K562 (cell line): ENCODE measurements at regions not wholly inside any gene's neighbourhood (a gene's known extent, or its start where the extent isn't known, plus 50 kb on each side); places are given as distances from the start of the nearest gene placed in this dataset.
"Not testable (repeated sequence)": the region's sequence is repeated elsewhere in the genome, so short reads cannot be mapped to it uniquely, and the experiment has no call there.

Source experiments
- ATAC-seq: fragments of 200-7000 bp; cut with Tn5 transposase; 3 replicates; pipeline ENCODE4 v1.9.1; 2020; ENCODE audit warnings: moderate library complexity
- BruUV-seq: library from RNA; stranded (reverse); fragments of 400-500 nt; replicated peaks from 2 replicates; lab custom pipeline; 2021; lab: Mats Ljungman, UMichigan
- CTCF ChIA-PET: fragments of 300-600 bp; formaldehyde crosslinking; extraction: SDS; loops from one replicate; lab custom pipeline; 2021; ENCODE audit warnings: low intra/inter-chr PET ratio; lab: Yijun Ruan, JAX
- POLR2A ChIA-PET: fragments of 300-600, 350-650 bp; sonication (Branson Sonifier 250); formaldehyde crosslinking; extraction: SDS; loops from one replicate; lab custom pipeline; 2021; ENCODE audit warnings: antibody characterized with exemption, inconsistent platforms; lab: Yijun Ruan, JAX
- DNase-seq, 4 experiments: peaks; one replicate each; pipeline versions ENCODE4 v3.0.0 to v3.0.0-alpha.2; 2011 to 2018; ENCODE audit warnings: low spot score in 3 of 4, mixed read lengths in 3 of 4; ENCODE audit errors: extremely low read depth in 1 of 4
- FAIRE-seq: peaks from 2 replicates; lab custom pipeline; 2011; peaks lifted over from hg19 to GRCh38; lab: Jason Lieb, UNC
- H2AFZ ChIP-seq: 2 replicates; pipeline ENCODE4 v1.6.0; 2011; ENCODE audit warnings: low read depth, low read length, control low read depth, inconsistent platforms
- H3K27ac ChIP-seq: fragments of 200-600 bp; 3 replicates; pipeline ENCODE4 v1.8.0; 2011; ENCODE audit warnings: low read depth, mild to moderate bottlenecking, control low read depth, inconsistent platforms, low read length, moderate library complexity, mixed read lengths; ENCODE audit errors: extremely low read depth
- H3K27me3 ChIP-seq, 2 experiments: fragments of 300-600 bp in 1 of 2; 2 replicates in 1 of 2; 3 replicates in 1 of 2; pipeline versions ENCODE4 v1.6.0 to v1.8.0; 2011; ENCODE audit warnings: inconsistent platforms in 2 of 2, low read length in 2 of 2, mild to moderate bottlenecking in 1 of 2, mixed read lengths in 1 of 2, moderate library complexity in 1 of 2; ENCODE audit not compliant: control insufficient read depth in 2 of 2, insufficient read depth in 2 of 2
- H3K36me3 ChIP-seq: fragments of 300-600 bp; 3 replicates; pipeline ENCODE4 v1.8.0; 2011; ENCODE audit warnings: mild to moderate bottlenecking, low read length, inconsistent platforms; ENCODE audit not compliant: control insufficient read depth, insufficient read depth
- H3K4me1 ChIP-seq, 2 experiments: fragments of 200-600 bp in 1 of 2; replicated peaks in 1 of 2; 2 replicates in 1 of 2; 3 replicates in 1 of 2; pipeline versions ENCODE4 v1.5.1 to v1.8.0; 2011; ENCODE audit warnings: inconsistent platforms in 2 of 2, low read length in 2 of 2, mild to moderate bottlenecking in 1 of 2, mixed read lengths in 1 of 2, moderate library complexity in 1 of 2; ENCODE audit not compliant: control insufficient read depth in 2 of 2, insufficient read depth in 2 of 2
- H3K4me2 ChIP-seq: 2 replicates; pipeline ENCODE4 v1.6.1; 2011; ENCODE audit warnings: low read length, control low read depth, inconsistent platforms, mixed read lengths; ENCODE audit not compliant: insufficient read depth
- H3K4me3 ChIP-seq: fragments of 200-600 bp; sonication (generic), shearing (Covaris generic); 2 replicates; pipeline ENCODE4 v1.5.1; 2016; ENCODE audit warnings: control low read depth, inconsistent platforms
- H3K79me2 ChIP-seq: fragments of 200-600 bp; 3 replicates; pipeline ENCODE4 v1.8.0; 2011; ENCODE audit warnings: low read length, inconsistent platforms; ENCODE audit not compliant: control insufficient read depth, insufficient read depth
- H3K9ac ChIP-seq, 2 experiments: 2 replicates each; pipeline versions ENCODE4 v1.6.0 to v1.6.1; 2011; ENCODE audit warnings: low read depth in 2 of 2, low read length in 2 of 2, control low read depth in 1 of 2, inconsistent platforms in 1 of 2, mild to moderate bottlenecking in 1 of 2, mixed read lengths in 1 of 2; ENCODE audit not compliant: insufficient read depth in 1 of 2
- H3K9me1 ChIP-seq: one replicate; pipeline ENCODE4 v1.6.0; 2011; ENCODE audit warnings: inconsistent platforms, mild to moderate bottlenecking, low read length, moderate library complexity; ENCODE audit not compliant: control insufficient read depth, insufficient read depth
- H3K9me3 ChIP-seq: replicated peaks from 2 replicates; pipeline ENCODE4 v1.5.1; 2011; ENCODE audit warnings: low read depth, low read length, inconsistent platforms; ENCODE audit not compliant: control insufficient read depth, insufficient read depth
- H4K20me1 ChIP-seq: replicated peaks from 2 replicates; pipeline ENCODE4 v1.6.1; 2011; ENCODE audit warnings: low read length, inconsistent platforms, mixed read lengths; ENCODE audit not compliant: control insufficient read depth, insufficient read depth
- WGBS: fragments of 100-300 bp; shearing (Covaris generic); methylation state at CpG from one replicate; pipeline ENCODE4 v1.1.6; 2016; ENCODE audit warnings: low coverage, mixed read lengths; ENCODE audit not compliant: insufficient coverage; ENCODE audit errors: missing lambda C conversion rate; 5-methylcytosine and 5-hydroxymethylcytosine counted together
- in situ Hi-C: fragments of 300-500 bp; cut with MboI; formaldehyde crosslinking; loops from 4 replicates; pipeline ENCODE4 v1.15.0; 2018; ENCODE audit warnings: inconsistent platforms, mixed read lengths
- intact Hi-C: fragments of 100-400 bp; cut with micrococcal nuclease; formaldehyde crosslinking; loops from 2 replicates; pipeline ENCODE4 v1.14.2; 2022

DNA sequence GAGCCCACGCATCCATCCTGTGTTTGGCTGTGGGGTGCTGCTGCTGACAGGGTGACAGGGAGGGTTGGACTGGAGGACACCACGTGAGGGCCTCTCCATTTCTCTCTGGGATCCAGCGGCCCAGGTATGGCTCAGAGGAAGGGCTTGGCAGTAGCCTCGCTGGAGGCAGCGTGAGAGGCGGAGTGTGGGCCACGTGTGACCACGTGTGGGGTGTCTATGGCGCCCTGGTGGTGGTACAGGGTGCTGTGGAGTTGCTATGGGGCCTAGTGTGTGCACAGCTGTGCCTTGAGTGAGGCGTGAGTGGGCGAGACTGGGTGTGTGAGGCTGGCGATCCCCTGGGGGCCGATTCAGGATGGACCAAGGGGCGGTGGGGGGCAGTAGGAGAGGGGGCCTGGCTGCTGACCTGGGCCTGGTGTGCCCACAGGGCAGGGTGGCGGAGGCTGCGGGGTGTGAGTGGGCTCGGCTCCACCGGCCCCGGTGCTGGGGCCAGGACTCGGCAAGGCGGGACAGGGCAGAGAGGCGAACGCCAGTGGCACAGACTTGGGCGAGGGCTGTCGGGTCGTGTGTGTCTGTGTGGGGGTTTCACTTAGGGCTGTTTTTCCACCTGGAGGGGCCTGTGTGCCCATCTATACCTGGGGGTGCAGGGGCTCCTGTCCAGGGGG lies 72.7 kb downstream of the TMEM121 start:
- H3K36me3 ChIP-seq, H4K20me1 ChIP-seq, intact Hi-C loops, DNase-seq, H3K9ac ChIP-seq, H3K9me1 ChIP-seq, BruUV-seq, FAIRE-seq, H3K4me3 ChIP-seq, H3K79me2 ChIP-seq, POLR2A ChIA-PET, in situ Hi-C loops, CTCF ChIA-PET, H3K27ac ChIP-seq, H3K27me3 ChIP-seq, ATAC-seq, H2AFZ ChIP-seq, H3K4me2 ChIP-seq, H3K9me3 ChIP-seq: not testable (repeated sequence)
- WGBS, result 12% methylated on average over 5 of the region's 26 CpGs
- H3K4me1 ChIP-seq, result peaks cover 6 to 28% of the 10 kb centered on the region in 2 experiments; a peak in 4 of 5 replicates

GRCh38 chr14:105600195-105600938 lies 74.0 kb downstream of the TMEM121 start:
- POLR2A ChIA-PET, H3K9me1 ChIP-seq, H4K20me1 ChIP-seq, DNase-seq, FAIRE-seq, ATAC-seq, H3K9me3 ChIP-seq, H3K4me2 ChIP-seq, intact Hi-C loops, CTCF ChIA-PET, H3K4me3 ChIP-seq, BruUV-seq, H3K36me3 ChIP-seq, H2AFZ ChIP-seq, H3K79me2 ChIP-seq, H3K27ac ChIP-seq, H3K27me3 ChIP-seq: not testable (repeated sequence)
- Histone ChIP-seq H3K4me1 (peaks cover 6 to 30% of the 10 kb centered on the region in 2 experiments; a peak in 4 of 5 replicates), H3K9ac (0 out of 4 replicates have a peak overlapping the region, but pooled peaks of 1 of the 2 experiments have one; percentile 26)
- in situ Hi-C loops, result loop anchor here (5.0 kb wide), 1 partner anchor 122 kb away; no protein-coding TSS in a partner anchor
- 29% methylated on average over 8 of the region's 52 CpGs for WGBS
